RWPE1 (cell line): ENCODE measurements at regions not wholly inside any gene's neighbourhood (a gene's known extent, or its start where the extent isn't known, plus 50 kb on each side); places are given as distances from the start of the nearest gene placed in this dataset.

Experiments
- CTCF ChIA-PET: fragments of 350-600 bp; sonication (Branson Sonifier 250); formaldehyde crosslinking; extraction: SDS; loops from one replicate; lab custom pipeline; 2021; lab: Yijun Ruan, JAX
- POLR2A ChIA-PET: fragments of 400-600 bp; formaldehyde crosslinking; extraction: SDS; loops from one replicate; lab custom pipeline; 2020; ENCODE audit warnings: antibody characterized with exemption; ENCODE audit not compliant: low non-redundant PET; lab: Yijun Ruan, JAX
- DNase-seq: peaks from one replicate; pipeline ENCODE4 v3.0.0; 2012; ENCODE audit warnings: low spot score
- H3K27ac ChIP-seq: fragments of 450-650 bp; 2 replicates; pipeline ENCODE4 v1.5.1; 2017
- TF ChIP-seq, protein P1 (sequence below): fragments of 450-650 bp; conservative IDR thresholded peaks from 2 replicates; pipeline ENCODE4 v1.5.1; 2017; ENCODE audit warnings: low read depth, mild to moderate bottlenecking

DNA sequence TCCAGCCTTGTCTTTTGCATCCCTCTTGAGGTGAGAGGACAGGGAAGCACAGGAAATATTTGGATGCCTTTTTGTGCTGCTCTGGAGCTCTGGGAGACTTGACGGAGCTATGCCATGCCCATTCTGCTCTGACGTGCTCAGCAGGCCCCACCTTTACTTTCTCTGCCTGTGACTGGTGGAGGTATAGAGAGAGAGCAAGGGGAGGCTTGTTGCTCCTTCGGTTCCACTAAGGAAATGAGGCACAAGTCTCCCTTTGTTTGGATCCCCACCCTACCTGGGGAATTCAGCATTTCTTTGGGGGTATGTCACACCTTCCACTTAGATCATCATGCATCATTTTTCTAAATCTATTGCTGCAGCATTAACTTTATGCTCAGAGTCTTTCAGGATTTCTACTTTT is 121.8 kb upstream of the CNTLN start:
- H3K27ac ChIP-seq: no peak overlapping the region
- DNase-seq: no peak
- TF ChIP-seq, protein P1, sequence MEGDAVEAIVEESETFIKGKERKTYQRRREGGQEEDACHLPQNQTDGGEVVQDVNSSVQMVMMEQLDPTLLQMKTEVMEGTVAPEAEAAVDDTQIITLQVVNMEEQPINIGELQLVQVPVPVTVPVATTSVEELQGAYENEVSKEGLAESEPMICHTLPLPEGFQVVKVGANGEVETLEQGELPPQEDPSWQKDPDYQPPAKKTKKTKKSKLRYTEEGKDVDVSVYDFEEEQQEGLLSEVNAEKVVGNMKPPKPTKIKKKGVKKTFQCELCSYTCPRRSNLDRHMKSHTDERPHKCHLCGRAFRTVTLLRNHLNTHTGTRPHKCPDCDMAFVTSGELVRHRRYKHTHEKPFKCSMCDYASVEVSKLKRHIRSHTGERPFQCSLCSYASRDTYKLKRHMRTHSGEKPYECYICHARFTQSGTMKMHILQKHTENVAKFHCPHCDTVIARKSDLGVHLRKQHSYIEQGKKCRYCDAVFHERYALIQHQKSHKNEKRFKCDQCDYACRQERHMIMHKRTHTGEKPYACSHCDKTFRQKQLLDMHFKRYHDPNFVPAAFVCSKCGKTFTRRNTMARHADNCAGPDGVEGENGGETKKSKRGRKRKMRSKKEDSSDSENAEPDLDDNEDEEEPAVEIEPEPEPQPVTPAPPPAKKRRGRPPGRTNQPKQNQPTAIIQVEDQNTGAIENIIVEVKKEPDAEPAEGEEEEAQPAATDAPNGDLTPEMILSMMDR: no peak
- CTCF ChIA-PET: no interaction called here
- POLR2A ChIA-PET: no interaction called here

DNA sequence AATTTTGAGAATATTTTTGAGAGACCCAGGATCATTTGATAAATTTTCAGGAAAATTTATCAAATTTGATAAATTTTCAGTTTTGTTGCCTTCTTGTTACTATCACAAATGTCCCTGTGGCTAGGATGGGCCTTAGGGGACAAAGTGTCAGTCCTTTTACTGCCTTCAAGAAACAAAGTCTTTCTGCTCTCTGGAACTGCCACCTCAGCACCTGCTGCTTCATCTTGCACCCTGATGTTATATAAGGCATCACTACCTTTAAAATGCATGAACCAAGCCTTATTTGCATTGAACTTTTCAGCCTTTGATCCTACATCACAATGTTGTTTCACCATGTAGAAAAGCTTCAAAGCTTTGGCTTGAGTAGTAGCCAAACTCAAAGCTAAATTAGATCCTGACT is 123.0 kb upstream of the CNTLN start:
- TF ChIP-seq, protein P1: no peak
- no peak for DNase-seq
- H3K27ac ChIP-seq: no peak overlapping the region
- ChIA-PET CTCF (no interaction called here), POLR2A (no interaction called here)

DNA sequence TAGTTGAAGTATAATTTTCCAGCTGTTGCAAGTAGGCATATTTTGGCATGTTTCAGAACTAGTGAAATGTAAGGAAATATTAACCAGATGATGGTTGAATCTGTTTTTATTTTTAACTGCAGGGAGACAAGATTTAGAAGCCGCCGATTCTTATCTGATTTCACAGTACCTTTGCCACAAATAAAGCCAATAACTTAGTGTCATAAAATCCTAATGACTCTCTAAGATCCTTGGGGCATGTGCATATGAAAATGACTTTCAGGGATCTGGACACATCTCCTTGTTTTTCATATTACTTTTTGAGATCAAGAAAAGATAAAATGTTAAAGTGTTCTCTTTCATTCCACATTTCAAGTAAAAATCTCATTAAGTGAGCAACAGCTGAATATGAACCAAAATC is 125.8 kb upstream of the CNTLN start:
- CTCF ChIA-PET: no interaction called here
- POLR2A ChIA-PET: no interaction called here
- no peak overlapping the region for H3K27ac ChIP-seq
- DNase-seq: no peak
- TF ChIP-seq, protein P1: no peak

DNA sequence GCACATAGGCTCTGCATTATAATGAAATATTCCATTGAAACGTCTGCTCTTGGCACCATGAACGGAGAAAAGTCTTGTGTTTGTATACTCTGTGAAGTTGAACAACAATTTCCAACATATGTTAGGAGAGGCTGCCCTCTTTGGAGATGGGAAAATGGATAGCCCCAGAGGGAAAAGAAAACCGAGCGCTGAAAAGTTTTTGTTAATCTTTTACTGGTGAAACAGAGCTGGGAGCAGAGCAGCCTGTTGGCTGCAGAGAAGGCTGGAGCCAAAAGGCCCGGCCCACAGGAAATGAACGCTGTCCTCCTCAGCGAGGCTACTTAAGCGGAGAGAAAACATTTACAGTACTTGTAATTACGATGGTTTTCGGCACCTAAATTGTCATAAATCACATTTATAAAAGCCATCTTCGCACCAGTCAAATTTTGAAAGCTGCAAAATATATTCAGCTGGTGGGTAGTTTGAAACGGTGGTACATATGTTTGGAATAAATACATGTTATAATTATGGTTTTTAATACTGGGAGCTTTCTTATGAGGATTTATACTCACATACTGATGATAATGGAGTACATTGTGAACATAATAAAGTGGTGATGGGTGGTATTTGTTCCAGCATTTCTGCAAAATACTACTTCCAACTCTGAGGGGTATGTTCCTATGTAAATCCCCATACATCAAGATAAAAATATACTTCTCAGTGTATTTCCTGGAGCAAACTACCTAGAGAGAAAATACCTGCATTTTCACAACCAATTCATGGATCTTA is 129.6 kb upstream of the CNTLN start:
- DNase-seq: no peak
- TF ChIP-seq, protein P1: no peak
- no peak overlapping the region for H3K27ac ChIP-seq
- ChIA-PET POLR2A (no interaction called here), CTCF (interaction anchor here (0.6 kb wide), 1 partner anchor 713 kb away, joined by 3 read pairs; no protein-coding TSS in a partner anchor)

DNA sequence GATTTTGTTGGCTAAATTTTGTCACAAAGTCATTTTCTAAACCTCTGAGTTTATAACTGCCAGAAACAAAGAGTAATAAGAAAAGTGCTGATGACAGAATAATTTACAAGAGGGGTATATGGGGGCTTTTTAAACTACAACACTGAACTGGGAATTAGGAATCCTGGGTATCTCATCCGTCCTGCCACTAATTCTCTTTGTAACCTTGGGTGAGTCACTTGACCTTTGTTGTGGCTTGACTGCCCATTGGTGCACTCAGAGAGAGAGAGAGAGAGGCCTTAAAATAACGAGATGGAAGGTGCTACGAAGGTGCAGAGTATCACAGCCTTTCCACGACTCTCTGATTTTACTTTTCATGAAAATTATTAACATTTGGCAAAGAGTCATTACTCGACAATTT is 130.3 kb upstream of the CNTLN start:
- H3K27ac ChIP-seq: no peak overlapping the region
- no peak for DNase-seq
- ChIA-PET POLR2A (no interaction called here), CTCF (no interaction called here)
- TF ChIP-seq, protein P1: no peak

DNA sequence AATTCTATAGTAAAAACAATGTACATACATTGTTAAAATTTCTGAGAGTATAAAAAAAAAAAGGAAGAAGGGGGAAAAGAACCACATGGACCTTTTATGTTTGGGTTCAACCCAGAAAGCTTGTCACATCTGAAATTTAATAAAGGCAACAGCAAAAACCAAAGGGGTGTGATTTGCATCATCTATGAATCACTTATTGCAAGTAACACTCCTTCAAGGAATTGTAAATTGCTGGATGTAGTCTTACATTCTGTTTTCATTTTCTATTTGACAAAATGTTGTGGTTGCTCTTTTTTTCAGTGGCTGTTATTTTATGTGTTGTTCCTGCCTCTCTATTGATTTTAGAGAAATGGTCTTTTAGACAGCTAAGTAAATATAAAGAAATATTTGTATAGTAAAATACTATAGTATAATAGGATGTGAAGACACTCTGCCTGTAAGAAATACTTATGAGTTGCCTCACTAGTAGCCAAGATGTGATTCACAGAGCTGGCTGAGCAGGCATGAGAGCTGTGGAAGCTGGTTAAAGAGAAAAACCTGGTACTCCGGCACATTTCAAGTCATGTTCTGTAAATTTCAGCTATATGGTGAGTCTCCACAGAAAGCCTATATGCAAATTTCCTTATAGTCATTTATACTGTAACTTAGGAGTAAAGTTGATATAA is 131.1 kb upstream of the CNTLN start:
- no peak for DNase-seq
- ChIA-PET POLR2A (no interaction called here), CTCF (interaction anchor here (0.7 kb wide), 1 partner anchor 1497 kb away, joined by 3 read pairs; no protein-coding TSS in a partner anchor)
- TF ChIP-seq, protein P1: no peak
- H3K27ac ChIP-seq: no peak overlapping the region
